Hepatocyte (in vitro differentiated cells): ENCODE measurements at regions not wholly inside any gene's neighbourhood (a gene's known extent, or its start where the extent isn't known, plus 50 kb on each side); places are given as distances from the start of the nearest gene placed in this dataset.

Experiments used
- DNase-seq: peaks from one replicate; pipeline ENCODE4 v3.0.0-alpha.2; 2016; ENCODE audit warnings: low spot score
- H2AFZ ChIP-seq: fragments of 200-600 bp; sonication (generic); 2 replicates; pipeline ENCODE4 v1.6.0; 2016; ENCODE audit warnings: antibody characterized with exemption, mild to moderate bottlenecking
- H3K27ac ChIP-seq: fragments of 200-600 bp; sonication (generic); 2 replicates; pipeline ENCODE4 v1.5.1; 2016; ENCODE audit warnings: mild to moderate bottlenecking
- H3K27me3 ChIP-seq: fragments of 200-600 bp; sonication (generic); 2 replicates; pipeline ENCODE4 v1.6.1; 2016
- H3K36me3 ChIP-seq: fragments of 200-600 bp; sonication (generic); replicated peaks from 2 replicates; pipeline ENCODE4 v1.5.1; 2016; ENCODE audit warnings: low read depth; ENCODE audit not compliant: insufficient read depth
- H3K4me1 ChIP-seq: fragments of 200-600 bp; sonication (generic); 2 replicates; pipeline ENCODE4 v1.5.1; 2016; ENCODE audit warnings: mild to moderate bottlenecking, moderate library complexity; ENCODE audit not compliant: insufficient read depth
- H3K4me2 ChIP-seq: fragments of 200-600 bp; sonication (generic); 2 replicates; pipeline ENCODE4 v1.6.0; 2016
- H3K4me3 ChIP-seq: fragments of 200-600 bp; sonication (generic); 2 replicates; pipeline ENCODE4 v1.5.1; 2016; ENCODE audit warnings: mild to moderate bottlenecking
- H3K79me2 ChIP-seq: fragments of 200-600 bp; sonication (generic); 2 replicates; pipeline ENCODE4 v1.6.0; 2017; ENCODE audit warnings: mild to moderate bottlenecking
- H3K9me2 ChIP-seq: fragments of 200-600 bp; sonication (generic); replicated peaks from 2 replicates; pipeline ENCODE4 v1.6.0; 2017; ENCODE audit warnings: mild to moderate bottlenecking; ENCODE audit not compliant: insufficient read depth
- H3K9me3 ChIP-seq: fragments of 200-600 bp; sonication (generic); 2 replicates; pipeline ENCODE4 v1.5.1; 2016; ENCODE audit warnings: low read depth, mild to moderate bottlenecking
- H4K20me1 ChIP-seq: fragments of 200-600 bp; sonication (generic); 2 replicates; pipeline ENCODE4 v1.6.0; 2016; ENCODE audit warnings: mild to moderate bottlenecking; ENCODE audit not compliant: insufficient read depth, poor library complexity, severe bottlenecking
- EZH2 ChIP-seq: fragments of 200-600 bp; sonication (generic); IDR thresholded peaks from 2 replicates; pipeline ENCODE4 v1.6.1; 2016; ENCODE audit warnings: antibody characterized with exemption, mild to moderate bottlenecking, borderline replicate concordance
- EZH2phosphoT487 ChIP-seq: fragments of 200-600 bp; sonication (generic); IDR thresholded peaks from one replicate; pipeline ENCODE4 v1.6.1; 2018; ENCODE audit warnings: antibody characterized with exemption, mild to moderate bottlenecking, low read depth, moderate library complexity; ENCODE audit not compliant: unreplicated experiment, severe bottlenecking
- WGBS: methylation state at CpG from one replicate; pipeline ENCODE4 v1.1.6; 2016; ENCODE audit warnings: low lambda C conversion rate; ENCODE audit errors: missing lambda C conversion rate; 5-methylcytosine and 5-hydroxymethylcytosine counted together
- TF ChIP-seq, protein P1 (sequence below): fragments of 200-600 bp; sonication (generic); IDR thresholded peaks from 2 replicates; pipeline ENCODE4 v1.5.1; 2016; ENCODE audit warnings: antibody characterized with exemption, mild to moderate bottlenecking; ENCODE audit not compliant: poor library complexity

DNA sequence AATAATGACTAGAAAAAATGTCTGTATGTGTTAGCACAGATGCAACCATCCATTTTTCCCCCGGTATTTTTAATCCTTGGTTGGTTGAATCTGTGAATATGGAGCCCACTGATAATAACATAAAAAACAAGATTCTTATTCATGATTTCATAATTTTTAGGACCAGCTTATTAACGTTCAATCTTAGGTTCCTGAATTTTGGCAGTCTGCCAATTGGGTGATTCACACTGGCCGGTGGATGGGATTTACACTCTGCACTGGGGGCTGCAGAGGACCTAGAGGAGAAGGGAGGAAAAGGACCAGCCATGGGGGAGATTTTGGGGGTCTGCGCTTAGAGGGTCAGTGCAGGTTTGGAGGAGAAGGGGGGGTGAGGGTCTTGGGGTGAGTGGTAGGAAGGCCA is 327.9 kb downstream of the ACTR3B start:
- Histone ChIP-seq H4K20me1 (no peaks in the 10 kb centered on the region), H3K4me1 (no peaks in the 10 kb centered on the region), H3K9me2 (no peaks in the 10 kb centered on the region), H3K79me2 (no peaks in the 10 kb centered on the region), H3K9me3 (no peaks in the 10 kb centered on the region), H3K4me2 (no peak overlapping the region), H3K4me3 (no peak overlapping the region), H2AFZ (no peak overlapping the region), H3K36me3 (no peaks in the 10 kb centered on the region), H3K27me3 (no peaks in the 10 kb centered on the region), H3K27ac (no peak overlapping the region)
- no peak for DNase-seq
- 73% methylated on average over 4 of the region's 4 CpGs for WGBS
- TF ChIP-seq EZH2phosphoT487 (no peak), EZH2 (no peak)
- TF ChIP-seq, protein P1, sequence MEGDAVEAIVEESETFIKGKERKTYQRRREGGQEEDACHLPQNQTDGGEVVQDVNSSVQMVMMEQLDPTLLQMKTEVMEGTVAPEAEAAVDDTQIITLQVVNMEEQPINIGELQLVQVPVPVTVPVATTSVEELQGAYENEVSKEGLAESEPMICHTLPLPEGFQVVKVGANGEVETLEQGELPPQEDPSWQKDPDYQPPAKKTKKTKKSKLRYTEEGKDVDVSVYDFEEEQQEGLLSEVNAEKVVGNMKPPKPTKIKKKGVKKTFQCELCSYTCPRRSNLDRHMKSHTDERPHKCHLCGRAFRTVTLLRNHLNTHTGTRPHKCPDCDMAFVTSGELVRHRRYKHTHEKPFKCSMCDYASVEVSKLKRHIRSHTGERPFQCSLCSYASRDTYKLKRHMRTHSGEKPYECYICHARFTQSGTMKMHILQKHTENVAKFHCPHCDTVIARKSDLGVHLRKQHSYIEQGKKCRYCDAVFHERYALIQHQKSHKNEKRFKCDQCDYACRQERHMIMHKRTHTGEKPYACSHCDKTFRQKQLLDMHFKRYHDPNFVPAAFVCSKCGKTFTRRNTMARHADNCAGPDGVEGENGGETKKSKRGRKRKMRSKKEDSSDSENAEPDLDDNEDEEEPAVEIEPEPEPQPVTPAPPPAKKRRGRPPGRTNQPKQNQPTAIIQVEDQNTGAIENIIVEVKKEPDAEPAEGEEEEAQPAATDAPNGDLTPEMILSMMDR: no peak

DNA sequence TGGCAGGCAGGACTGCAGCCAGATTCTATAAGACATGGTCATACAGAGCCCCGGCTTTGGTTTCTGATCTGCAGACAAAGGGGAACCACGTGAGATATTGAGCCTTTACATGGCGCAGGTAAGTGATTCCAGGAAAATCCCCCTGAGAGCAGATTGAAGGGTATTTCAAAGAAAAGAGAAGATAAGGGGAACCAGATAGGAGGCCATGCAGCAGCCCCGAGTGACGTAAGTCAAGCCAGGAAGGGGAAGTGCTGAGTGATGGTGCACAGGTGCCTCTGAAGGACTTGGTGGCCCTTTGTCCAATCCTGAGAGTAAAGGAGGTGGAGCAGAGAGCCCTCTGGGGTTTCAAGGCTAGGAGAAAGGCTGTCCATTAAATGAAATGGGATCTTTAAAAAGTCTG is 329.0 kb downstream of the ACTR3B start:
- no peak for DNase-seq
- no peaks in the 10 kb centered on the region for H4K20me1 ChIP-seq
- H3K79me2 ChIP-seq: no peaks in the 10 kb centered on the region
- no peaks in the 10 kb centered on the region for H3K27me3 ChIP-seq
- 69% methylated on average over 5 of the region's 5 CpGs for WGBS
- no peaks in the 10 kb centered on the region for H3K36me3 ChIP-seq
- H3K27ac ChIP-seq: no peak overlapping the region
- H3K4me1 ChIP-seq: no peaks in the 10 kb centered on the region
- no peaks in the 10 kb centered on the region for H3K9me2 ChIP-seq
- H2AFZ ChIP-seq: no peak overlapping the region
- TF ChIP-seq EZH2: no peak
- no peak for TF ChIP-seq EZH2phosphoT487
- TF ChIP-seq, protein P1: no peak
- no peak overlapping the region for H3K4me3 ChIP-seq
- H3K9me3 ChIP-seq: no peaks in the 10 kb centered on the region
- no peak overlapping the region for H3K4me2 ChIP-seq

DNA sequence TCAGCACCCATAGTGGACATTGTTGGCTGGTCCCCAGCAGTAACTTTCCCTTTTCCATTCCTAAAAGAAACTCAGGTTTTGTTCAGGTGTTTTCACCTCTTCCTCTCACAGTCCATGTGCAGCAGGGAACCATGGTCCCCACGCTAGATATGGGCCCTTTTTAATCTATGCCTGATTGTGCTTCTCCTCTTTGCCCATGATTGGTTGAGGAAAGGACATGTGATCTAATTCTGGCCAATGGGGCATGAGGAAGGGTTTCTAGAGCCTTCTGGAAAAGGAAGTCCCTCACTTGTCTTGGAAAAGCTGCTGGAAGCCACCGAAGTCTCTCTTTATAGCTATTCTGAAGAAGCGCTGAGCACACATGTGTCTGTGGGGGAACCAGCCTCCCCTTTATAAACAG is 330.7 kb downstream of the ACTR3B start:
- TF ChIP-seq EZH2phosphoT487: no peak
- TF ChIP-seq, protein P1: no peak
- no peak for TF ChIP-seq EZH2
- H3K4me3 ChIP-seq: no peak overlapping the region
- 90% methylated on average over 3 of the region's 3 CpGs for WGBS

DNA sequence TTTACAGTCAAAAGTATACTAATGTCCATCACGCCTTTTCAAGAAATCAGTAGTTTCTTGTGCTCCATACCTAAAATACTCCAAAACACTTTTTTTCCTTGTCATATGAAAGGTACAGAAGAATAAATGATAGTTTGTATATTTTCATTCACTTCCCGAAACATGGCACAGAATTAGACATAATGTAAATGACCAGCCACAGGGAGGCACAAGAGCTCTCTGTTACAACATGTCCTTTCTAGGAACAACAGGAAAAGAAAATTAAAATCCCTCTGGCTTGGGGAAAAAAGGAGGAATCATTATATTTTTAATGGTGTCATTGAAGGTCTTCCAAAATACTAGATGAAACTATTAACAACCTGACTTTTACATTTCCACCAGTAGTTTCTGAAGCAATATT is 331.2 kb downstream of the ACTR3B start:
- H3K9me3 ChIP-seq: no peaks in the 10 kb centered on the region
- H3K36me3 ChIP-seq: no peaks in the 10 kb centered on the region
- no peak for DNase-seq
- H3K4me3 ChIP-seq: no peak overlapping the region
- no peaks in the 10 kb centered on the region for H4K20me1 ChIP-seq
- no peaks in the 10 kb centered on the region for H3K79me2 ChIP-seq
- no peak overlapping the region for H3K27ac ChIP-seq
- no peaks in the 10 kb centered on the region for H3K4me1 ChIP-seq
- no peak overlapping the region for H2AFZ ChIP-seq
- H3K27me3 ChIP-seq: no peaks in the 10 kb centered on the region
- TF ChIP-seq, protein P1: no peak
- TF ChIP-seq EZH2phosphoT487 (no peak), EZH2 (no peak)
- no peak overlapping the region for H3K4me2 ChIP-seq
- 96% methylated on average over 2 of the region's 2 CpGs for WGBS
- no peaks in the 10 kb centered on the region for H3K9me2 ChIP-seq

More for the DNA sequence above, 330.7 kb downstream of the ACTR3B start:
- H4K20me1 ChIP-seq: no peaks in the 10 kb centered on the region
- no peaks in the 10 kb centered on the region for H3K4me1 ChIP-seq
- no peak overlapping the region for H2AFZ ChIP-seq
- H3K27ac ChIP-seq: no peak overlapping the region
- no peaks in the 10 kb centered on the region for H3K36me3 ChIP-seq
- no peaks in the 10 kb centered on the region for H3K9me2 ChIP-seq
- no peaks in the 10 kb centered on the region for H3K79me2 ChIP-seq
- no peak overlapping the region for H3K4me2 ChIP-seq
- H3K9me3 ChIP-seq: no peaks in the 10 kb centered on the region
- no peak for DNase-seq
- no peaks in the 10 kb centered on the region for H3K27me3 ChIP-seq
